ENCODE measurements at regions not wholly inside any gene's neighbourhood (a gene's known extent, or its start where the extent isn't known, plus 50 kb on each side); places are given as distances from the start of the nearest gene placed in this dataset.
"Not testable (repeated sequence)": the region's sequence is repeated elsewhere in the genome, so short reads cannot be mapped to it uniquely, and the experiment has no call there.

DNA sequence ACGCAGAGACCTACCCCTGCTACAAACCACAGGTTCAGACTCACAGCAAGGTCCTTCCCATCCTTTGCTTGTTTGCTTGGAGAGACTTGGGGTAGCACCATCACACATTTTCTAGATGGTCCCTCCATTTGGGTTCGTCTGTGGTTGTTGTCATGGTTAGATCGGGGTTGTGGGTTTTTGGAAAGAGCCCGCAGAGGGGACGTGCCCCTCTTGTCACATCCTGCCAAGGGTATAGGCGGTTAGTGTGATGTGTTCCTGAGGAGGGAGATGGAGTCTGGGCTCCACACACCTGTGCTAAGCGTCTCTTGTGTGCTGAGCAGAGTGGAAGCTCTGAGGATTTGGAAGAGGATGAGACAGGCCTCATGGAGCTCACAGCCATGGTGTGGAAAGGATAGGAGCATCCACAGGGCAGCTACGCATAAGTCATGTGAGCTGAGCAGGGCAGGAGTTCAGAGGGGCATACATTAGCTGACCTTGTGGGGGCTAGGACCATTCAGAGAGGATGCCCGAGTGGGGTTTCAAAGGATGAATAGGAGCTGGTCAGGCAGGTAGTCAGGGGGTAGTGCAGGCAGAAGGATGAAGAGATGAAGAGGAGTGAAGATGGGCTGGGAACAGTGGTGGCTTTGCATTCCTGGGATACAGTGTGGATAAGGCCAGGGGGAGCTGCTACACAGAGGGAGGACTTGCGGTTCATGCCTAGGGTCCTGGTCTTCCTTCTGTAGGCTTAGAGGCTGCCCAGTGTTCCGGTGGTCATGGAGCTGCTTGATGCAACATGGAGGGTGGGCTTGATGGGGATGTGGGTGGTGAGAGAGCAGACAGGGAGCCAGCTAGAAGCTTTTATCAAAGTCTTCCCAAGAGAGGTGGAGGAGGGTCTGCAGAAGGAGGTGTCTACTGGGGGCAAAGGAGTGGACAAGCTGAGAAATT, 62.9 kb downstream of the ACKR3 start:
- DNase-seq (ENCODE audit: low spot score): no peak

DNA sequence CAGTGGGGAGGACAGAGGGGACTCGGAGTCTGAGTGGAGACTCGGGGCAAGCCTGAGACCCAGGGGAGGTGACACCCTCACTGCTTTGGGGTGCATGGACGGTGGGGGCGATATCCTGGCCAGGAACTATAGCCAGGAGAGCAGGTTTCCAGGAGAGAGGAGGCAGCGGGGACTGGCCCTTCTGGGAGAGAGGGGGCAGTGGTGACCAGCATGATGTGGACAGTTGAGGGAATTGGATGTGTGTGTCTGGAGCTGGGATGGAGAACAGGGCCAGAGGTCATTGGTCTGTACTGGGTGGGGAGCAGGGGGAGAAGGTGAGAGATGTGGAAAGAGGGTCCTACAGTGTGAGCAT, 63.6 kb downstream of the ACKR3 start:
- no peak for DNase-seq (ENCODE audit: low spot score)

DNA sequence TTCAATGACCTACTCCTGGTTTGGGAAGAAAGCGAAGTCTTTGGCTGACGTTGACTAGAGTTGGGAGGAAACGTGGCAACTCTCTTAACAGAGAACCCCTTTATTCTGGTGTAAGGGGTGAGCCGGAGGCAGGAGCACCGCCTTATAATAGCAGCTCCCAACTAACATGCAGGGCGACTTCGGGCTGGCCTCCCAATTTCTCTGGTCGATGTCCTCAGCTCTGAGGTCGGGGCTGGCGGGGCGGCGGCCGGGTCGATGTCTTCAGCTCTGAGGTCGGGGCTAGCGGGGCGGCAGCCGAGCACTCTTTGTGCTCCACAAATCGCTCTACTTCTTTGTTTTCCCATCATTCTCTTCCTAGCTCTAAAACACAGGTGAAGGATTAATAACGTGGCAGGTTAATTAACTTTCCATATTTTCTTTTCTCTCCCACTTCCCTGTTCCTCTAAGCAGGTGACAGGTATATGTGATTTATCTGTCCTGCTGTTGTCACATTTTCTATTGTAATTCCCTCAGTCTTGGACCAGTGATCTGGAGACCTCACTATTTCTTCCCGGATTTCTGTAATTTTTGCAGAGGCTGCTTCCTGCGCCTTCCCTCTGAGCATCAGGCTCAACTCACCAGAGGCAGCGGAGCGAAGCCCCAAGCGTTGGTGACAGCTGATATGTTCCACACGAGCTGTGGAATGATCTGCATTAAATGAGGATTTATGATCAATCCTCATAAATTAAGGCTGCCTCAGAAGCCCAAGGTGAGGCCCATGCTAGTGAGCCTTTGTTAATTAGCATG, 64.3 kb downstream of the ACKR3 start:
- DNase-seq (ENCODE audit: low spot score): no peak

DNA sequence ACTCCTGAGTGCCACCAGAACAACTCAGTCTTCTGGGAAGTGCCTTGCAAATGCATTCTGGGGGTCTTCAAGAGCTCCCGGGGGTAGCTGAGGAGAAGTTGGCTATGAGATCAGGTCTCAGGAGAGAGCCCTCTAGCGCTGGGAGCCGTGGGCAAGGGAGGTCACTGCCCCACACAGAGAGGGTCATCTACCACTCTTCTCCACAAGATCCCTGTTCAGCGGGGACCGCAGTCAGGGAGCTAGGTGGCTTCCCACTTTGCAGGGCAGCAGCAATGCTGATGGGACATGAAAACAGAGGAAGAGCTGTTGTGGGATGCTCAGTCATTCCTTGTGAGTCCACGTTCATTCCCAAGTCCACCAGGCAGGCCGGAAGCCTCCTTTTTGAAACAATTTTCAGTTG, 66.6 kb downstream of the ACKR3 start:
- DNase-seq (ENCODE audit: low spot score): no peak

DNA sequence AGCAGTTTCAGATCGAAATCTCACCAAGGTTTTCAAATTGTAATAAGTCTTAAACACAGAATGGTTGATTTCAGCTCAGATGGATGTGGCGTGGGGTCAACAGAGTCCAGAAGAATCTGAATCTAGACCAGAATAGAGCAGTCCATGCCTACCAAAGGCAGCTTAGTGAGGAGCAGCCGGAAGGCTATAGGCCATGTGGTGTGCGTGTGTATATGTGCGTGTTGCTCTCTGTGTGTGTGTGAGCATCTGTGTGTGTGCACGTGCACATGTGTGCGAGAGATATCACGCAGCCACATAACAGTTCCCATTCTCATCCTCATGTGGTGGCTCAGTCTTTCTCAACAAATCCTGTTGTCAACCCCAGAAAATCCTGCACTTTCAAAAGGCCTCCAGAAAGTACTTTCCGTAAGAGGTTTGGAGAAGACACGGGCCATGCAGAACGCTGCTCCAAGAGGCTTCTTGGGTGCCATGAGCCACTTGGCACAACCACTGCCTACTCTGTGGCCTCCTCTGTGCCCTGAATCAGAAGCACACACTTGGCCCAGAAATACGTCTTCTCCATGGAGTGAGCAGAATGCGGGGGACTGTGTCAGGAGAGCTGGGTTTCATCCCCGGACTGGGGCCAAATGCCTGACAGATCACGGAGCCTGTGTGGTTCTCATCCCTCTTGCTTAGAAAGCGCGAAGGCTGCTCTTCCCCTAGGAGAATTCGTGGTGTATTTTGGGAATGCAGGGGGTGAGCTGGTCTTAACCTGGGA, 67.3 kb downstream of the ACKR3 start:
- DNase-seq (ENCODE audit: low spot score): no peak

DNA sequence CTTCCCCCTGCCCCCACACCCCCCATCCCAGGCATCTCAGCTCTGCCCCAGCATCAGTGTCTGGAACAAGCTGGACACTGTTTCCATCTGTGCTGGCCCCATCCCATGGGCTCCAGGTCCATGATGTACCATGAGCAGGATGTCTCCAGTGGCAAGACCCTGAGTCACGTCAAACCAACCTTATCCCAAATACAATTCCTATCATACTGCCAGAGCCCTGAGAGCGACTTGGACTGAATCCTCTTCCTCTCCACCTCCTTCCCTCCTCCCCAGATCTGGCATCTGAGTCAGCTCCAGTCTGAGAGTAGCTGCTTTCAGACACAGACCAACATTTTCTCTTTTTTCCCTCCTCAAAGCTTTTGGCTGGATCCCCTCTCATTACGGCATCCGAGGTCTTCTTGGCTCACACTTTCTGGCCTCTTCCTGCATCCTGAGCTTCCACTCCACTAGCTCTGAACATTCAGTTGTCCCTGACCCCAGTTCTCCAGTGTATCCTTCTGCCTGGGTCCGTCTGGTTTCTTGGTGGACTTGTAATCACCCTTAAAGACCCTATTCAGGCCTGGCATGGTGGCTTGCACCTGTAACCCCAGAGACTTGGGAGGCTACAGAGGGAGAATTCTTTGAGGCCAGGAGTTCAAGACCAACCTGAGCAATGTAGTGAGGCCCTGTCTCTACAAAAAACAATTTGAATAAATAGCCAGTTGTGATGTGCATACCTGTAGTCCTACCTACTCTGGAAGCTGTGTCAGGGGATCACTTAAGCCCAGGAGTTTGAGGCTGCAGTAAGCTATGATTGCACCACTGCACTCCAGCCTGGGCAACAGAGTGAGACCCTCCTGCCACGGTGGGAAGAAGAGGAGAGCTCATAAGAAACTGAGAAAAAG, 68.3 kb downstream of the ACKR3 start:
- DNase-seq (ENCODE audit: low spot score): no peak

DNA sequence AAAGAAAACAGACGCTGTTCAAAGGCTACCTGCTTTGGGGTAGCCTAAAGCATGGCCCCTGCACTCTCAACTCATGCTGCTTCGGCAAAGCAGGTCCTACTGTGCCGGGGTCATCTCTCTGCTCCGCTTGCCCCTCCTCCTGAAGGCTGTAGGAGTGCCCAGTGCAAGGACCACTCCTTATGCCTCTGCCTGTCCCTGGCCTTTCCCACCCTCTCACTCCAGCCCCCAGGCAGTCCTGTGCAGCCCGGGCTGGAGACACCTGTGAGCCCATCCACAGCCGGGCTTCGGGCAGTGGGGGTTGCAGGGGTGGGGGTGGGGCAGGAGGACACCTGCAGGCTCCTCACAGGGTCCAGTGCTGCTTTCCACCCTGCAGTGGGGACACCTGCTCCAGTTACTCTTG, 69.1 kb downstream of the ACKR3 start:
- DNase-seq (ENCODE audit: low spot score): no peak

DNA sequence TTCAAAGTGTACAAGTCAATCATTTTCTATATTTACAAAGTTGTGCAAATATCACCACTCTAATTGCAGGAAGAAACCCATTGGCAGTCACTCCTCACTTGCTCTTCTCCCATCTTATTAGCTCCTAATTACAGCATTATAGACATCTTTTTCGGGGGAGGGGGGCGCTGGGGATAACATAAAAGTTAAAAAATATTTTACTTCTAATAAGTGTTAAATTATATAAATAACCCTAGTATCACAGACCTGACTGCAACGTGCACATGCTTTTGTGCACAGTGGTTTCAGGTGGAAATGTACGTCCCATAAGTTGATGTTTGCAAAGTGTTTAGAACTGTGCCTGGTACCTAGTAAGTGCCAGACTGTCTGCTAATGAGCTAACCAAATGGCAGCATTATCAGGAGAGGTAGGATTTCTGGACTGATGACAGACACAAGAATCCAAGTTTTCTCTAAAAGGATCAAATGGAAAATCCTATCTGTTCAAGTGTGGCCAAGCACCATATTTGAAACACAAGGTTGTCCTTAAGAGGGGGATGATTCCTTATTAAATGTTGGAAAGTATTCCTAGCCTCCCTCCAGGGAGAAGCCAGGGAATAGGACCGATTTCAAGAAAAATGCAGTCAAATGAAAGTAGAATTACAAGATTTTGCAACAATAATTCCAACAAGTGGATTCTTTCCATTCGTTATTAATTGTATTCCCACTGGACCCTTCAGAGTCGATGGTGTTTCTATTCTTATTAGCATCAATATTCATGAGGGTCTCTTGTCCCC, 70.0 kb downstream of the ACKR3 start:
- DNase-seq (ENCODE audit: low spot score): no peak

DNA sequence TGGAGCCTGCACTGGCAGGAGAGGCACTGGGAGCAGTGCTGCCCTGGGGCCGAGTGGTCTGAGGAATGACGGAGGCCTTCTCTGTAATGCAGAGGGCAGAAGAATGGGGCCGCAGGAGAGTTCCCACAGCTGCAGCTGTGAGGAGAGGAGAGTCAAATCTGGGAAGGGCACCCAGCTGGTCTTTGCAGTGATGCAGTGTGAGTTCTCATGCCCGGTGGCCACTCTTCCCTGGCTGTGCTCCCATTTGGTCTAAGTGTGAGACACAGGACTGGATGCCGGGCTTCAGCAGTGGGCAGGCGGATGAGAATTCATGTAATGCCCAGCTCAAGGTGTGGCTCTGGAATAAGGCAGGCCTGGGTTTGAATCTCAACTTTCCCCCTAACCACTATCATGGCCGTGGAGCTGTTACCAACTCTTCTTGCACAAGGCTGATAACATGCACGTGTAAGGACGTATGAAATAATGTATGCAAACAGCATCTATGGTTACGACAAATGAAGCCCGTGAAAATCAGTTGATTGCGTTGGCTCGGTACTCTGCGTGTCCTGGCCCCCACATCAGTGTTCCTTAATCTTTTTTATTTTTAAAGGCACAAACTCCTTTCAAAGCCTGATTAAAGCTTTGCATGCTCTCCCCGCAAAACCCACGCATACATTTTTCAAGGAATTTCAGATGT, 71.6 kb downstream of the ACKR3 start:
- no peak for DNase-seq (ENCODE audit: low spot score)

DNA sequence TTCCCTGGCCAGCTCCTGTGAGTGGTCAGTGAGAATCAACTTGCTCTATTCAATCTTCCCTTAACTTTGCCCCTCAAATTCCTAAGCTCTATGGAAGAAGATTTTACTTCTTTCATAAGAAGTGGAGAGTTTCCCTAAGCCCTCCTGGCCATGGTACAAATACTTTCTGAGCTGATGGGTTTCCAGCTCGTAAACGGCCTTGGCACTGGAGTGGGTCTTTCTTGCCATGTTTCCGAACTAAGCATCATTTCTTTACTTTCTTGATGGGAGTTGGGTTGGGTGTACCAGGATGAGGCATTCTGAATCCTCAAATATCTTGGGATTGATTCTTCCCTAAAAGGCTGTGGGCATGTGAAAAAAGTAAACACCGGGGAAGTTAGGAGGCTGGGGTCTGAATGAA, 72.5 kb downstream of the ACKR3 start:
- DNase-seq (ENCODE audit: low spot score): no peak

DNA sequence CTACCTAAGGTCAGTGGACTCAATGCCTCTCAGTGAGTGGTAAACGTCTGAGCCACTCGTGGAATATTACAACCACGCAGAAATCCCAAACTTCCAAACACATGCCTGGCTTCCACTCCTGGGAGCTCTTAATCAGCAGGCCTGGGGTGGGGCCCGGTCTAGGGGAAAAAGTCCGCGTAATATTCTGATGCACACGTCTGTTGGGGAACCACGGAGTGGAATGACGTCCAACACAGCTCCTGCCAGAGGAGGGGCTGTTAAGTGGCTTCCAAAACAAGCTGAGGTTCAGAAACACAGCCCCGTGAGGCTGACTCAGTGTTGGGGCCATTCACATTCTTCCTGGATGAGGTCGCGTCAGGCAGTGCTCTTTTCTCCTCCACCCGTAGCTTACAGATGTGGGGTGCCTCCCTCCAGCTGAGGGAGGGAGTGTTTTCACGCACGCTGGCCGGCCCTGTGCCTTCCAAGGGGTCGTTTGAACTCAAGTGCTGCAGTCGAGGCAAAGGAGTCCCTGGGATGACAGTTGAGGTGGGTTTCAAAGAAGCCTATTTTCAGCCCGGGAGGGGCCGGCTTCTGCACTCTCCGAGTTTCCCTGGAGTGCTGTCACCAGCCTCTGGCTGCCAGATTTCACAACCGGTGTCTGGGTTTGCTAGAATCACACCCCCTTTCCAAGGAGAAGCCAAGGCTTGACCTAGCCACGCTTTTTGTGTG, 73.1 kb downstream of the ACKR3 start:
- peak; percentile 19 for DNase-seq (ENCODE audit: low spot score)

DNA sequence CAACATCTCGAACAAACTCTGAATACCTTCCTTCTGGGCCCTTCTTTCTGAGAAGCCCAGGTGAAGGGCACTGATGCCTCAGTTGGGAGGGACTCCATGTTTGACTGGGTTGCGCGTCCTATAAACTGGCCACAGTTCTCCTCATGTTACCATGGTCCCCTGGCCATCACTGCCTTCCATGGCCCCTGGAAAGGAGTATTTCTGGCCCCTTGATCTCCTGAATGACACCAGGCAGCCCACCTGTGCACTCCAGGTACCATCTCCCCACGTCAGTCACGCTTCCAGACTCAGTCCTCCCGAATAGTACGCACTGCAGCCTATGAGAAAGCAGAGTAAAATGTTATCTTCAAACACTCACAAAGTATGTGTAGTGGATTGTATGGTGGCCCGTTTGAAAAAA, 73.9 kb downstream of the ACKR3 start:
- no peak for DNase-seq (ENCODE audit: low spot score)

DNA sequence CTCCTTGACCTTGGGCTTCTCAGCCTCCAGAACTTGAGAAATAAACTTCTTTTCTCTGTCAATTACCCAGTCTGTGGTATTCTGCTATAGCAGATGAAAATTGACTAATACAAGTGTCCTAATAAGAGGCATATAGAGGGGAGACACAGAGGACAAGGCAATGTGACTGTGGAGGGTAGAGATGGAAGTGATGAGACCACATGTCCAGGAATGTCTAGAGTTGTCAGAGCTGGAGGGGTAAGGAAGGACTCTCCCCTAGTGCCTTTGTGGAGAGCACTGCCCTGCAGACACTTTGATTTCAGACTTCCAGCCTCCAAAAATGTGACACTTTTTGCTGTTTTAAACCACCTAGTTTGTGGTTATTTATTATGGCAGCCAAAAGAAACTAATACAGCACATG, 74.4 kb downstream of the ACKR3 start:
- DNase-seq (ENCODE audit: low spot score): no peak

DNA sequence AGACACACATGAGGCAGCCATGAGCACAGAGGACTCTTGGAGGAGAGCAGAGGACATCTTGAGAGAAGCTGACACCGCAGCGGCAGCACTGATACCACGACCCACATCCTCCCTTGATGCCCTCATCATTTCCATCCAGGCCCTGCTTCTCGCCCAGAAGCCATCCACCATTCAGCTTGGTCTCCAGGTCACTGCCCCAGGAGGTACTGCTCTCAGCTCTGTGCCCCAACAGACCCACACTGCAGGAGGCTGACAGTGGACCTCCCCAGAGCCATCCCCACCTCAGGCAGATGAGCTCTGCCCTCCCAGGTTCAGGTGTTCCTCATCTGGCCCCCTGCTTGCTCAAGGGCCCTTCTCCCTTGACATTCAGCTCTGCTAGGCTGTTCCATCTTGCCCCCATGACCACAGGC, 74.9 kb downstream of the ACKR3 start:
- DNase-seq (ENCODE audit: low spot score): no peak

DNA sequence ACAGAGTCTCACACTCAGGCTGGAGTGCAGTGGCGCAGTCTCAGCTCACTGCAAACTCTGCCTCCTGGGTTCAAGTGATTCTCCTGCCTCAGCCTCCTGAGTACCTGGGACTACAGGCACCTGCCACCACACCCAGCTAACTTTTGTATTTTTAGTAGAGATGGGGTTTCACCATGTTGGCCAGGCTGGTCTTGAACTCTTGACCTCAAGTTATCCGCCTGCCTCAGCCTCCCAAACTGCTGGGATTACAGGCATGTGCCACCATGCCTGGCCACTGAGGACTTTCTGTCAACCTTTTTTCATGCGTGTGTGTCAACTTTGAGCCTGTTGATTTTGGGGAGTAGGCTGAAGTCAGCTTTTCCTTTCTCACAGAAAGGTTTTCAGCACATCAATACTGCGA, 75.5 kb downstream of the ACKR3 start:
- DNase-seq (ENCODE audit: low spot score): not testable (repeated sequence)

DNA sequence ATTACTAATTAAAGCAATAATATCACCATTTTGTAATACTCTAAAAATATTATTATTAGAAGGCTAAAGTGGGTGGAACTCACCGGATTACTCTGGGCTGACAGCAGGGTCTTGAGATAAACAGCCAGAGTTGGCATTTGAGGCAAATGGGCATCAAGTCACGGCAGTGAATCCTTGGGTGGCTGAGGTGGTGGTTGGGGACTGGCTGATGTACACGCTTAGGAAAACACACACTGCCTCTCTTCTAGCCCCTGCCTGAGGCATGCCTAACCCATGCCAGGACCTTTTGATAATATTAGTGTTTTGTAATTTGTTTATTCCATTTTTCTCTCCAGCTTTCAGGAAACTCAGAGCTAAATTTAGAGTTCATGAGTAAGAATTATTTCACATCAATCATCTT, 76.8 kb downstream of the ACKR3 start:
- no peak for DNase-seq (ENCODE audit: low spot score)

DNA sequence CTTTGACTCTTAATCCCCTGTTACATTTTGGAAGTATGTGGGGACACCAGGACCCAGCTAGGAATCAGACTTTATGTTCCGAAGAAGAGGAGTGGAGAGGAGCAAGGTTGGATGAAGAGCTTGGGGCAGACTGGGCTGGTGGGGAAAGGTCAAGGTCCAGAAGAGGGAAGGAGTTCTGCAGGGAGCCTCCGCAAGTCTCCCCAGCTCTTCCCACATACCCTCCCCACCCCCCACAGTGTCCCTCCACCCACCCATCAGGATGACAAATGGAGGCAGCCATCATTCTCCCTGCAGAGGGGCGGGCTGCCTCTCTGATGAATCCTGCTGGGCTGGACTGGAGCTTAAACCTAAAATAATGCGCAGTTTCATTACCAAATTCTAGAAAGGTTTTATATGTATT, 77.2 kb downstream of the ACKR3 start:
- no peak for DNase-seq (ENCODE audit: low spot score)

DNA sequence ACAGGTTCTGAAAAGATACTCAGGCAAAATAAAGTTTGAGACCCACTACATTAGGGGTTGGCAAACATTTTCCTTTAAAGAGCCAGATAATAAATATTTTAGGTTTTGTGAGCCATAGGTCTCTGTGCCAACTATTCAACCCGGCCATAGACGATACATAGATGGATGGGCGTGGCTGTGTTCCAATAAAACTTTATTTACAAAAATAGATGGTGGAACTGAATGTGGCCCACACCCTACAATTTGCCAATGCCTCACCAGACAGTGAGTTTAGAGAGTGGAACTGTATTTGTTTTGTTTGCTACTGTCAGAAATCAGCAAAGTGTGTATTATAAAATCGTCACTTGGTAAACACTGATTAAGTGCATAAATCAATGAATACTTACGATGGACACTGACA, 78.0 kb downstream of the ACKR3 start:
- no peak for DNase-seq (ENCODE audit: low spot score)

DNA sequence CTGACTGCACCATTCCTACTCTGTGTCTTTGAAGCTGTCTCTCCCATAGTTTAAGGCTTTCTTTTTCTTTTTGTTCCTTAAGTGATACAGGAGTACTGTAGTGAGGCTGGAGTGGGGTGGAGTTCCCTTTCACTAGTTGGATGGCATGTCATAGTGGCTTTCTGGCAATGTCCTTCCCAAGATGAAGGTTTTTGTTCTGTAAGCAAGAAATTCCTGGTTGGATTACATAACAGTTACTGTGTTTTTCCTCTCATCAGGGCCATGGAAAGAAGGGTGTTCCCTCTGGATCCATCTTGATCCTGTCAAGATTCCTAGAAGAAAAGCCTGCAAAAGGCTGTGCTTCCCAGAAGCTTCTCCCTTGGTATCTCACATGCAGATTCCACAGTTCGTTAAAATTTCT, 84.2 kb downstream of the ACKR3 start:
- DNase-seq (ENCODE audit: low spot score): no peak

DNA sequence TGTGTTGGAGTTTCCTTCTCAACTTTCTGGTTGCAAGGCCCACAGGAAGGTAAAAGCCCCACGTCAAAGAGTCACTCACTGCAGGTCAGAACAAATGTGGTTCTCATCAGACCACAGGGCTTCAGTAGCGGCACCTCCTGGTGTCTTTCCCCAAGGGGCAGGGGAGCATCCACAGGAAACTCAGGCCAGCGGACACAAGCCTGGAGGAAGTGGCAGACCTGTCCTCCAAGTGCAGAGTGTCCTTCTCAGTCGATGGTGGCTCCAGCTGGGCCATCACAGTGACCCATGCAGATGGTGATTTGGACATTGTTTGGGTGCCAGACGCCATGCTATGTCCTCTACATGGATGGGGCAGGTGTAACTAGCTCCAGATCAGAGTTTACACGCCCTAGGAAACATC, 84.9 kb downstream of the ACKR3 start:
- DNase-seq (ENCODE audit: low spot score): no peak

Measured in pons (tissue), 1 donor.